Endometrium (tissue), 2 donors: ENCODE measurements at regions not wholly inside any gene's neighbourhood (a gene's known extent, or its start where the extent isn't known, plus 50 kb on each side); places are given as distances from the start of the nearest gene placed in this dataset.
"Not testable (repeated sequence)": the region's sequence is repeated elsewhere in the genome, so short reads cannot be mapped to it uniquely, and the experiment has no call there.

Source experiments
- FAIRE-seq: peaks from 2 replicates; lab custom pipeline; 2012; peaks lifted over from hg19 to GRCh38; lab: Jason Lieb, UNC
- donor health status: control.
- donor health status: control.

DNA sequence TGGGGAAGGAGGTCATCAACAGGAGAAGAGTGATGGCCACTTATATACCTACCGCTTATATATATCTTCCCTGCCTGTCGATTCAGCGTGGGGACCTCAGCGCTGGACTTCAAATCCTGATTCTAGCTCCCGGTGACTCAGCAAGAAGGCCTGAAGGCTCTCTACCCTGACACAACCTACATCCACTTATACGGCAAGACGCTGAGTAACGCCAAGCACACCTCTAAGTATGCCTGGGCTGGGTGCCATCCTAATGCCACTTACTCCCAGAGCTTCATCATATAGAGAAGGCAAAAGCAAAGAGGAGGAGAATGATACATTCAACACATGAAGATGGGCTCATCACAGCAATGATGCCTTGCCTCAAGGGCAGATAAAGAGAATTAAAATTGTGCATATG, 198.3 kb downstream of the CHIC2 start:
- no peak for FAIRE-seq

DNA sequence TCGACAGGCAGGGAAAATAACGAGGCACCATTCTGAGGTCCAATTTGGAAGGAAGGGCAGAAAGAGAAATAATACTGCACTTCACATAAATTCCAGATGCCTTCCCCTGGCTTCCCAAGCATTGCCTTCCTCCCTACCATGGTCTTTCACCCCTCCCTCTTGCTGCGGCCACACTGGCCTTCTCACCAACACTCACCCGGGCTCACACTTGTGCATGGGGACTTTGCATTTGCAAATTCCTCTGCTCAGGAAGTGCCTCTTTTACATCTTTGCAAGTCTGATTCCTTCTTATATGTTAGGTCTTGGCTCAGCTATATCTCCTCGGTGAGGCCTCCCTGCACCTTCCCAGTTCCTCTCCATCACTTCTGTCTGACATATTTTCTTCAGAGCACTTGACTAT, 199.4 kb downstream of the CHIC2 start:
- no peak for FAIRE-seq

DNA sequence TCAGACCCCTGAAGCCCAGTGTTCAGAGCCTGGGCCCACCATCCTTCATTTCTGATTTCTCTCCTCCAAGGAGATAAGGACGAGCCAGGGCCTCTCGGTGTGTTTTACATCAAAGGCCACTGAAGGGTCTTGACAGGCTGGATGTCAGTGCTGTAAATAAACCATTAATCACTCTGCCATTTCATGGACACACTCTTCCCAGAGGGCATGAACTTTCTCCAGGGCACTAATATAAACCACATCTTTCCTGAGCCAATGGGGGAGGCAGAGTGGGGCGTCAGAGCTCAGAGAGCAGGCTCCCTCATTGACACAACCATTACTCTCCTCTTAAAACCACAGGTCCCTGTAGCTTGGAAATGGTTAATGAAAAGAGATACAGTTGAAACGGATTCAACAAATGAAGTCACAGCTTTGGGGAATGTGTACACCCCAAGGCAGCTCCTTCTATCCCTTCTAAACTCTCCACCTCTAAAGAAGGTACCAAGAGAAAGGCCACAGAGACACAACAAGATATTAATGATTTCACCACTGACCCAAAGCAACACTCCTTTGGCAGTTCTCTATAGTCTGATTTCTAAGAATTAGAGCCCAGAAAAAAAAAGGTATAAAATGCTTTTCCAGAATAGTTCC, 200.6 kb downstream of the CHIC2 start:
- FAIRE-seq = no peak

DNA sequence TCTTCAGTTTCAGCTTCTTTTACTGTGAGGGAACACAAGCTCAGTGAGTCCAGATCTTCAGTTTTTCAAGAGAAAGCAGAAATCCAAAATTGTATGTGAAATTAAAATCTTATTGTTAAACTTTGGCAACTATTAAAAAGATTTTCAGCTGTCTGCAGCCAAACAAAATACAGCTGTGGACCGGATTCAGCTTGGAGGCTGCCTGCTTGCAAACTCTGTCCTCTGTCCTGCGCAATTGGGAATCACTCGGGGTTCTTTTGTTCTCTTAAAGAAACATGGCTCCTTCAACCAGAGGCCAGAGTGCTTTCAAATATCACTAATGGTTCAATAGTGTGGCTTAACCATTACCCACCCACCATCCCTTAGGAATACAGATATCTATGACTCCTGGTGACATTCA, 201.2 kb downstream of the CHIC2 start:
- no peak for FAIRE-seq

DNA sequence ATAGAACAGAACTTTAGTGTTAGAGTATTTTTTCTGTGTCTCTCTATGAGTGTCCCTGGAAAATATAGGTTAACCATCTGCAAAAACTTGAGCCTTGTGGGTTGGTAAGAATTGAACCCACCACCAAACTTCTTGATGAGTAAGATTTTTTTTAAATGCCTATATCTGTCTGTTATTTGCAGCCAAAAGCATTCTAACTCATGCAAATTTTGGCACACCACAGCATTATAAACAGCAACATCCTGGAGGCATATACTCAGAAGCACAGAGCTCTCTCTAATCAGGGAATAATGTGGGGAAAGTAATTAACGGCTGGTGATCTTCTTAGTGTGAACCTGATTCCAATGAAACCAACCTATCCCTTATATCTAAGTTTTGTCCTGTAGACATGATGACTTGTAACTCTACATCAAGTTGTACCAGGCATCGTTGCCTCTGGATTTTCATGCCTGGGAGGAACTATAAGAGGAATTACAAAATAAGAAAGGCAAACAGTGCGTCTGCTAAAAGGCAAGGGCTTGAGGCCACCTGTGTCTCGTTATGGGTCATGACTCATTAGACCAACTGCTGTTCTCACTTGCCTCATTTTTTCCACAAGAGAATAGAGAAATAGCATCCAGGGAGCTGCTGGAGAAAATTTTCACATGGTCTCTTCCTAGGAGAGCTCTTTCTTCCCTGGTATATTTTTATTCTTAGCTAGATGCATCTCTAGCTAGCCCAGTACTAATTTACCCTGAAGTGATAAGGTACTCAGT, 202.4 kb downstream of the CHIC2 start:
- no peak for FAIRE-seq

DNA sequence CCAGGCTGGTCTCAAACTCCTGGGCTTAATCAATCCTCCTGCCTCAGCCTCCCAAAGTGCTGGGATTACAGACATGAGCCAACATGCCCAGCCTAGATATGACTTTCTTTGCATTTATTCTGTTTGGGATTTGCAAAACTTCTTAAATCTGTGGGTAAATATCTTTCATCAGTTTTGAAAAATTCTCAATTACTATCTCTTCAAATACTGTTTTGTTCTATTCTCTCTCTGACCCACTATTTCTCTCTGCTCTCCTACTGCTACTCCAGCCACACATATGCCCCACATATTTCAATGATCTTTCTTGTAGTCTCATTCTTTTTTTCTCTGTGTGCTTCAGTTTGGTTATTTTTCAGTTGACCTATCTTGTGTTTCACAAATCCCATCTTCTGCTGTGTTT, 205.1 kb downstream of the CHIC2 start:
- no peak for FAIRE-seq

DNA sequence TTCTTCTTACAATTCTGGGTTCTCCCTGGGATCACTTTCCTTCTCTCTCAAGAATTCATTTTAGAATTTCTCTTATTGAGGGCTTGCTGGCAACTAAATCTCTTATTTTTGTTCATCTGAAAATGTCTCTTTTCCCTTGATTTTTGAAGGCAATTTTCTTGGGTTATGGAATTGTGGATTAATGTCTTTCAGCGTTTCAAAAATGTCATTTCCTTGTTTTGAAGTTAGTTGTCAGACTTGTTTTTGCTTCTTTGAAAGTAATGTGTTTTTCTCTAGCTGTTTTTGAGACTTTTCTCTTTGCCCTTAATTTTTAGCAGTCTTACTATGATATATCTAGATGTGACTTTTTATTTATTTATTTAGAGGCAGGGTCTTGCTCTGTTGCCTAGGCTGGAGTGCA, 205.7 kb downstream of the CHIC2 start:
- FAIRE-seq = no peak

DNA sequence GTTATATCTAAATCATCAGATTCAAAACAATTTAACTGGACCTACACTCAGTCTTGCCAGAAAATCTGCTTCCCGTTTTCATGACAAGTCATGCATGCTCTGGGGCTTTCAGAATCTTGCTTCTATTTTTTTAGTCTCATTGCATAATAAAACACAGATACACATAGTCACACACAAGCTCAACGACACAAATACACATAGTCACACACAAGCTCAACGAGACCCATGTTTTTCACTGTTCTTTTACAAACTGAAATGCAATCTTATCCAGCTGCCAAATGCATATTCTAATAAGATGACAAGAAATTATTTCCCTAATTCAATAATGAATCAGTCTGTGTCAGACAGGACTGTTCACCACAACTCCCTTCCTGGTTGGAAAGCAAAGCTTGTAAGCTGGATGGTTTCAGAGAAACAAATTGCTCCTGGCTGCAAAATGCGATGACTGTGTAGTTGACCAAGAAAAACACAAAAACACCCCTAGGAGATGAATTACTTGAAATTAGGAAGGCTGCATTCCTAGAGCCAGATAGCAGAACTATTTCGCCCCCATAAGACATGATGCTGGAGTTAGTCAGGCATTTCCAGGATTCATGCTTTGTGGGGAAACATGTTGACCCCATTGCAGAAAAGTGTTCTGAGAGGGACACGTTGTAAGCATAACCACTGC, 208.7 kb downstream of the CHIC2 start:
- FAIRE-seq = no peak

DNA sequence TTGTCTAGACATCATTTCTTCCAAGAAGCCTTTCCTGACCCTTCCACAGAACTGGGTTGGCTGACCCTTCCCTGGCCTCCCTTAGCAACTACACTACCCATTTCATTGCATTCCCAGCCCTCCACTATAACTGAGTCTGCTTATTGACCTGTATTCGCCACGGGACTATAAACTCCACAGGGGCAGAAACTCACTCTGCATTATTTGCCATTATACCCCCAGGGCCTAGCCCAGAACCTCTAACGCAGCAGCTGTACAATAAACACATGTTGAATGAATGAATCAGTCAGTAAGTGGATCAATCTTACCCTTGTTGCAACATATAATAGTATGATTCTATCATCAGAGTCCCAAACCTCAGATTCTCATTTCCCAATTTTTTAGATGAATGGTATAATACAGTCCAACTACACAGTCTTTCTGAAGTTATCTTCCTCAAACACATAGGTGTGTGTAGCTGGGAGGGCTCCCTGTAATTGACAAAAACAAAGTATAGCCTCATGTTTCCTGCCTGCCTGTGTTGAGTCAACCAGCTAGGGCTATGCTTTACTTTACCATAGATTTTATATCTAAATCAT, 209.3 kb downstream of the CHIC2 start:
- FAIRE-seq = no peak

DNA sequence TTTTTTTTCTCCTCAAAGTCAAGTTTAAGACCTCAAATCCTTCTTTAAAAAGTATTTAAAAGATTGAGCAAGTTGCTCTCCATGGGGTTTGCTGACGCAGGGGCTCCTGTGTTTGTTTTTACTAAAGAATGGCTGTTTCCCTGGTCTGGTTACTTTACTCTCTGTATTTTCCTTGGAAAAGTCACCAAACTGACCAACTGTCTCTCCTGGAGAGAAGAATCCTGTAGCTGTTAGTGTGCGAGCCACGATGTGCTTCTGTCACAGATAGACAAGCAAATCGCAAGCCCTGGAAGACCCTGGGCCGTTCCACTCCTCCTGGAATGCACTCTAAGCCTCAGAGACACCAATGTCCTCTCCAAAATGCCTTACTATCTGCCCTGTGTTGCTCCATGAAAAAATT, 212.1 kb downstream of the CHIC2 start:
- FAIRE-seq = no peak

DNA sequence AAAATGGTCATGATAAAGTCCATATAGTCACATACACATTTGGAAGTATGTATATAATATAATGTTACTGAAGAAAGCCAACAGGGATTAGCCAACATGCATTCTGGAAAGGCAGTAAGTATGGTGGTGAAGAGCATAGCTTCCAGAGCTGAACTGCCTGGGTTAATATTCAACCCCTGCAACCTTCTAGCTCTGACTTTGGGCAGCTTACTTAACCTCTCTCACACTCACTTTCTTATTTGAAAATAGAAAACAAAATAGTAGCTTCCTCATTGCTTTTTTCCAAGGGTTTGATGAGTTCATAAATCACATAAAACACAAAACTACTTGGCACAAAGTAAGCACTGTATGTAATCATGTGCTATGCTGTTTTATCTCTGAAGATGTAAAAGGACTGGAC, 216.4 kb downstream of the CHIC2 start:
- FAIRE-seq = peak; percentile 57

DNA sequence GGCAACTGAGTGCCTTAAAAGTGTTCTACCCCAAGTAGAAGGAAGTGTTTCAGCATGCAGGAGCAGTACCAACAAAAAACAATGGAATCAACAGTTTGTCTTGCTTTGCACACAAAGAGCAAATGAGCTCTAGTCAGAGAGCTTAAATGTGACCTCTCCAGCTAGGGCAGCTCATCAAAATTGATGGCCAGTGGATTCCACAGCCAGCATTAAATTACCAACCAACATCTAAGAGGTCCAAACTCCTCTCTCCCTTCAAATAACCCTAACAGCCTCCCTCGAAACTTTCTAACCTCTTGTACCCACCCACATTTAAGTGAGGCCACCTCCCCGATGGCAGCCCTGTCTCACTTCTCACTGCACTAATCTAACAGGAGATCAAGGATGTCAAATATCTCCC, 219.9 kb downstream of the CHIC2 start:
- no peak for FAIRE-seq

DNA sequence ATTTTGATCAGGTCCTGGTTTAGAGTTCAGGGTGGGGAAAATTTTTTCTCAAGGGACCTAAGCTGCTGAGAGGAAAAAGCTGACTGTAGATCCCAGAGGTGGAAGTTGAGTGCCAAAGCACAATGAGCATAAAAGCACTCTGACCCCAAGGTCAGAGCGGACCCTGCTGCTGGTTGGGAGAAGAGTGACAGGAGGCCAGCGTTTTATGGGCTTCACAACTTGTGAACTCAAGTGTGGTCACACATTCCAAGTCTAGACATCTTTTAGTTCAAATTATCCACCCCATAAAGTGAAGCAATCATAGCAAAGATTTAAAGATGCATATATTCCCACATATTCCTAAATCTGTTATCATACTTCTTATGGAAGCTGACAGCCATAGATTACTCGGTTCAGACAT, 220.3 kb downstream of the CHIC2 start:
- no peak for FAIRE-seq

DNA sequence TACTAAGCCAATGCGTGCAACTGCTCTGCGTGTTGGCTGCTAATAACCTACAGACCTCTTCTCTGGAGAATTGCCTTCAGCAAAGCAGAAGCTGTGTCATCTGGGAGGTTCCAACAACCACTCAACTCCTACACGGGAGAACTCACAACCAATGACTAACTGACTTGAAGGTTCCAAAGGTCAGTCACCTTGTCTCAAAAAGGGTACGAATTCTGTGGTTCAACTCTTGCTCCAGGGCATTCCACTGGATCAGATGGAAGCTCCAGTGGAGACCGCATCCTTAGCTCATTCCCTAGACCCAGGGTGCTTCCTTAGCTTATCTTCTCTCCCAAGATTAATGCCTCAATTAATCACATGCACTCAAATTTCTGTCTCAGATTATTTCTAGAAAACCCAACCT, 222.7 kb downstream of the CHIC2 start:
- FAIRE-seq = no peak

DNA sequence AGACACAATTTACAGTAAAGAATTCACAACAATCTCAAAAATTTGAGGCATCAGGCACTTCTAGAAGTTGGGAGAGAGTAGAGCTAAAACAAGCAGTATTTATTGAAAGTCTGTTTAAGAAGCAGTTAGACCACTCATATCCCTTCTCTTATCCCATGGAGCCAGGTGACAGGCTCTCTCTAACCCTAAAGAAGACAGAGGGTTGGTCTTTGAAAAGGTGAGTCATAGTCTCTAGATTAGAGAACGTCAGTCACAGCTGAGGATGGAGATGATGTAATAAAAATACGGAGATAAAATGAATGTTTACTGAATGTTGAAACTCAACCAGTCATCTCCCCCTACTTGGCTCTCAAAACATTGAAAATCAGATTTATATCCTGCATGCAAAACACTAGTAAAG, 223.8 kb downstream of the CHIC2 start:
- no peak for FAIRE-seq

DNA sequence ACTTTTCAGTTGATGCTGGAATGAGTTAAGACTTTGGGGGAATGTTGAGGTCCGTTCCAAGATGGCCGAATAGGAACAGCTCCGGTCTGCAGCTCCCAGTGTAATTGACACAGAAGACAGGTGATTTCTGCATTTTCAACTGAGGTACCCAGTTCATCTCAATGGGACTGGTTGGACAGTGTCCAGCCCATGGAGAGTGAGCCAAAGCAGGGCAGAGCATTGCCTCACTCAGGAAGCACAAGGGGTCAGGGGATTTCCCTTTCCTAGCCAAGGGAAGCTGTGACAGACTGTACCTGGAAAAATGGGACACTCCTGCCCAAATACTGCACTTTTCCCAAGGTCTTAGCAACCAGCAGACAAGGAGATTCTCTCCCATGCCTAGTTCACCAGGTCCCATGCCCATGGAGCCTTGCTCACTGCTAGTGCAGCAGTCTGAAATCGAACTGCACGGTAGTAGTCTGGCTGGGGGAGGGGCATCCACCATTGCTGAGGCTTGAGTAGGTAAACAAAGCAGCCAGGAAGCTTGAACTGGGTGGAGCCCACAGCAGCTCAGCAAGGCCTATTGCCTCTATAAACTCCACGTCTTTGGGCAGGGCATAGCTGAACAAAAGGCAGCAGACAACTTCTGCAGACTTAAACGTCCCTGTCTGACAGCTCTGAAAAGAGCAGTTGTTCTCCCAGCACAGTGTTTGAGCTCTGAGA, 231.0 kb downstream of the CHIC2 start:
- FAIRE-seq = not testable (repeated sequence)

DNA sequence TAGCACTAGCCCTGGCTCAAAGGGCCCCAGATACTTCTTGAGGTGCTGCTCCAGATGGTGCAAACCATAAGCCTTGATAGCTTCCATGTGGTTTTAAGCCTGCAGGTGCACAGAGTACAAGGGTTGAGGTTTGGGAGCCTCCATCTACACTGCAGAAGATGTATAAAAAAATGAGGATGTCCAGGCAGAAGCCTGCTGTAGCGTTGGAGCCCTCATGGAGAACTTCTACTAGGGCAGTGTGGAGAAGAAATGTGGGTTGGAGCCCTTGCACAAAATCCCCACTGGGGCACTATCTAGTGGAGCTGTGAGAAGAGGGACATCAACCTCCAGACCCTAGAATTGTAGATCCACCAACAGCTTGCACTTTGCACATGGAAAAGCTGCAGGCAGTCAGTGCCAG, 231.9 kb downstream of the CHIC2 start:
- no peak for FAIRE-seq

DNA sequence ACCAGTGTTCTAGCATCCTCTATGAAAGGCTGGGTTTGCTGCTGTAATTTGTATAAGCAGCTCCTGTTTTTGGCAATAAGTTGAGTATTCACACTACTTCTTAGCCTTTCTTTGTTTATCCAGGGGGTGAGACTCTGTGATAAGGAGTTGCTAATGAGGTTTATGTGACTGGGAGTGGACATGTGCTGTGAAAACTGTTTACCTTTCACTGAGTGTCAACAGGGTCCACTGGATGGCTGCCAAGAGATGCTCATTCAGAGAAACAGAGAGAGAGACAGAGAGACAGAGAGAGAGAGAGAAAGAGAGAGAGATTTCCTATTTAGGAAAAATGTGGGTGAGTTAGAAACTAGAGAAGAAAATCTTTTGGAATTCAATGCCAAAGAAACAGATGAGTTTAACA, 233.9 kb downstream of the CHIC2 start:
- FAIRE-seq = no peak

DNA sequence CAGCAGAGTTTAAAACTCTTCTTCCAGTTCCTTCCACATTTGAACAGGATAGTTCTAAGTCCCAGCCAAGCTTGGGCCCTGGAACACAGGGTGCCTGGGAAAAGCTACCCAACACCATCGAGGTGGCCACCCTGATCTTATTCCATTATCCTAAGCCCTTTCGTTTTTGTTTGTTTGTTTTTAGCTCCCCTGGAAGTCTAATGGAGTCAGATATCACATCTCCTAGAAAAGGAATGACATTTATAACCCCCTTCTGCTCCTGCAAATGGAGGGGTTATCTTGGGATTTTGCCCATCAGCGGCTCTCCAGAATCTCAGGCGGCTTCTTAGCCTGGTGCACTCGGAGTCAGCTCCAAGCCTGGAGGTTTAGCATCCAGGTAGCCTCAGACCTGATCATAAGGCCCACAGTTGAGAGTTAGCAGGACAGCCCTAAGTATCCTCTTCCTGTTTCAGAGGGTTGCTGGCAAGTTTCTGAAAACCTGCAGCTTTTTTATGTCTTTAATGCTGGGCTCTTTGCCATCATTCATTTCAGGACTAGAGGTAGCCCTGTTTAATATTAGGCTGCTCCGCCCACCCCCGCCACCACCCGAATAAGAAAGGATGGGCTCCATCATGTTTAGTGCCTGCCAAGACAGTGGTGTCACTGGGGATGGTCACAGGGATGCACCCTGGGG, 230.0 kb upstream of the LNX1 start:
- FAIRE-seq = no peak

DNA sequence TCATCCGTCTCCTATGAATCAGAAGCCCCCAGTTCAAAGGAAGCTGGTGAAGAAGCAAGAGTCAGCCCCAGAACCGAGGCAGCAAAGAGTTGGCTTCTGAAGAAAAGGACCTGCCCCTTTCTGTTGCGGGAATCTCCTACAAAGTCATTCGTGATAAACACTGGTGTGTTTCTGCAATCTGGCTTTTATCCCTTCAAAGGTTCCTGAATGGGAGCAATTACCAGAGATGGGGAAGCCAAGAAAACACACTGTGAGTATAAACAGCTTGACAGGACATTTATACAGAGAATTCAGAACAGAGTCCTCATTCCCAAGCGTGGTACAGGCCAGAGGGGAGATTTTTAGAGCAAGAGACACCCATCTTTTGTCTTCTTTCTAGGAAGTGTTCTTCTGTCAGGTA, 226.8 kb upstream of the LNX1 start:
- no peak for FAIRE-seq

DNA sequence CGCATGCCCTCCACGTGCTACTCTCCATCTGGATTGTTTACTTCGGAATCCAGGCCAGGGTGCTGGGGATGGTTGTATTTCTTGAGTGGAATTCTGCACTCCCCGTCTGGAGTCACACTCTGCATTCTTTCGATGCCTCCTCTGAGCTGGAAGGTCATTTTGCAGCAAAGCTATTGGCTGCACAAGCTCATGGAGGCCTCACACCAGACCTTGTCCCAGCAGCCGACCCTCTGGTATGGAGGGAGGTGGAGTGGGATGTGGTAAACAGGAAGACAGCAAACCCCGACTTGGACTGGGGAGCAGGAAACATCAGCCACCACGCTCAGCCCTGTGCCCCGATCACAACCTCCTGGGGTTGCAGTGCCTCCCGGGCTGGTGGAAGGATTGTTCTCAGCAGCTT, 225.3 kb upstream of the LNX1 start:
- FAIRE-seq = peak; percentile 8

DNA sequence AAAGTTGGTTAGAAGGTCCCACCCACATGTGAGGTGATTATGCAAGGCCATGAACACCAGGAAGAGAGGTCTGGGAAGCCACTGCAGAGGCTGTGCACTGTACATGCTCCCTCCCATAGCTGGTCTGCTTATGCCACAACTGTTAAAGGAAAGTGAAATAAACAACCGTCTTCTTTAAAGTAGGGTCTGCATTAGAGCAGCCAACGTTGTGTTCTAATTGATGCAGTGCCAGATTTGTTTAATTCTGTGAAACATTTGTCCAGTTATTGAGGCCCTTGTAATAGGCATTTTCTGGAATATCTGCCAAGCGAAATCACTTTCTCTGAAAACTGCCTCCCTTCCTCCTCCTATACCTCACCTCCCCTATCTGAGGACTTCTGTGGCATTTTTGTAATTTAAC, 224.0 kb upstream of the LNX1 start:
- FAIRE-seq = no peak
